GM12874 (cell line): ENCODE measurements at regions not wholly inside any gene's neighbourhood (a gene's known extent, or its start where the extent isn't known, plus 50 kb on each side); places are given as distances from the start of the nearest gene placed in this dataset.

ENCODE experiments used
- TF ChIP-seq, protein P1 (sequence below): IDR thresholded peaks from 2 replicates; pipeline ENCODE4 v1.5.1; 2011; ENCODE audit warnings: low read depth, mild to moderate bottlenecking, control low read depth, low read length, moderate library complexity; ENCODE audit not compliant: insufficient read depth

DNA sequence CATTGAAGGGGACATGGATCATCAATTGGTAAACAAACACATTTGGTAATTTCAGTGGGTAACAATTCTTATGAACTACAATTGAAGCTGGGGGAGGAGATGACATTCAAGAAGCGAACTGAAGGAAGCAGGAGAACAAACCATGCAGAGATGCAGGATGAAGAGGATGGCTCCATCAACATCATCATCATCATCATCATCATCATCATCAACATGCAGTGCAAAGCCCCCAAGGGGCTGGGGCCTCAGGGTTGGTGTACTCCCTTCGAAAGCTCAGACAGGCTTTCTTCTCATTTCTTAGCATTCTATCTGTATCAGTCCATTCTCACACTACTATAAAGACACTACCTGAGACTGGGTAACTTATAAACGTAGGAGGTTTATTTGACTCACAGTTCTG lies 105.8 kb downstream of the DUSP10 start:
- TF ChIP-seq, protein P1, sequence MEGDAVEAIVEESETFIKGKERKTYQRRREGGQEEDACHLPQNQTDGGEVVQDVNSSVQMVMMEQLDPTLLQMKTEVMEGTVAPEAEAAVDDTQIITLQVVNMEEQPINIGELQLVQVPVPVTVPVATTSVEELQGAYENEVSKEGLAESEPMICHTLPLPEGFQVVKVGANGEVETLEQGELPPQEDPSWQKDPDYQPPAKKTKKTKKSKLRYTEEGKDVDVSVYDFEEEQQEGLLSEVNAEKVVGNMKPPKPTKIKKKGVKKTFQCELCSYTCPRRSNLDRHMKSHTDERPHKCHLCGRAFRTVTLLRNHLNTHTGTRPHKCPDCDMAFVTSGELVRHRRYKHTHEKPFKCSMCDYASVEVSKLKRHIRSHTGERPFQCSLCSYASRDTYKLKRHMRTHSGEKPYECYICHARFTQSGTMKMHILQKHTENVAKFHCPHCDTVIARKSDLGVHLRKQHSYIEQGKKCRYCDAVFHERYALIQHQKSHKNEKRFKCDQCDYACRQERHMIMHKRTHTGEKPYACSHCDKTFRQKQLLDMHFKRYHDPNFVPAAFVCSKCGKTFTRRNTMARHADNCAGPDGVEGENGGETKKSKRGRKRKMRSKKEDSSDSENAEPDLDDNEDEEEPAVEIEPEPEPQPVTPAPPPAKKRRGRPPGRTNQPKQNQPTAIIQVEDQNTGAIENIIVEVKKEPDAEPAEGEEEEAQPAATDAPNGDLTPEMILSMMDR = no peak

DNA sequence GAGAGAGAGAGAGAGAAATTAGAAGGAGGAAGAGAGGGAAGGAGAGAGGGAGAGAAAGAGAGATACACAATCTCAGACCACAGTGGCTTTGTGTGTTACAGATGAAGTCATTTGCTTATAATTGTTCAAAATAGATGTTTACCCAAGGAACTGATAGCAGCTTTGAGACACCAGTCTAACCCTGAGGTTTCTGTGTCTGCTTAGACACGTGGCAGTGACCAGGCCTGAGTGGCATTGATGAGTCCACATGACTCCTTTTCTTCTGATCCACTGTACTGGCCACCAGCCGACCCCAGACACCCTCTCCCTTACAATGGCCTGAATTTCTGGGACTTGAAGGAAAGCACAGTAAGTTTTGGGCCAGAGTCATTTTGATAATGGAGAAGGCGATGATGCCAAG lies 104.9 kb downstream of the DUSP10 start:
- TF ChIP-seq, protein P1 = no peak

DNA sequence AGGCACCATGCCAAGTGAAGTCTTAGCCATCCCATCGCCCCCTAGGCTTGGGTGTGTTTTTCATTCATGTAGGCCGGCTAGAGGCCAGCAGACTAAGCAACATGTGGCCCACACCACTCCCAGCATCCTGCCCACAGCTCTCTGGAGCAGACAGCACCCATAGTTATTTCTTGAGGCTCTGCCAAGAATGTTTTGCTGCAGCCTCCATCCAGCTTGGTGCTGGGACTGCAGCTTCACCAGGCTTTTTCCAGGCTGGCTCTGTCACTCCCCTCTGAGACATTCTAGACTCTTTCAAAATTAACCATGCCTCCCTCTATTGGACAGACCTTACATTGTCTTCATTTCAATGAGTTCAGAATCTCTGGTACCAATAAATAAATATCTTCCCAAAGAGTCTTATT lies 104.2 kb downstream of the DUSP10 start:
- TF ChIP-seq, protein P1 = no peak

DNA sequence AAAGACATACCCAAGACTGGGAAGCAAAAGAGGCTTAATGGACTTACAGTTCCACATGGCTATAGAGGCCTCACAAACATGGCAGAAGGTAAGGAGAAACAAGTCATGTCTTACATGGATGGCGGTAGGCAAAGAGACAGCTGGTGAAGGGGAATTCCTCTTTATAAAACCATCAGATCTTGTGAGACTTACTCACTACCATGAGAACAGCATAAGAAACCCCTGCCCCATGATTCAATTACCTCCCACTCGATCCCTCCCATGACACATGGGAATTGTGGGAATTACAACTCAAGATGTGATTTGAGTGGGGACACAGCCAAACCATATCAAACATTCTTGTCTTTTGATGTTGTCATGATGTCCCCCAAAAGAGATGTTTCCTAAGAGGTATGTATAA lies 103.3 kb downstream of the DUSP10 start:
- TF ChIP-seq, protein P1 = no peak

DNA sequence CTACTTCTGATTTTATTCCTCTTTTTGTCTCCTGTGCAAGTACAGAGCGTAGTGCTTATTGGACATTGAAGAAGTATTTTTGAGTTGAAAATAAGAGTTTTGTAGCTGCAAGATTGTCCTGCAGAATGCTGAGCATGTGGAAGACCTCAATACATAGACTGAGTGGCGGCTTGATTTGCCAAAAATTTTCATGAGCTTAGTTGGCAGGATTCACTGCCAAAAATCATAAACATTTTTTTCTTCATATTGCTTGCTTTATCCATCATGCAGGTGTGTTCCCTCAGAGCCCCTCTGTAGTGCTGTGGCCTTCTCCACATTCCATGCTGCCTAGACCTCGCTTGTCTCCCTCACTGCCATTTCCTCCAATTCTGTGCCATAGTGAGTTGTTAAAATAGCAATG lies 100.1 kb downstream of the DUSP10 start:
- TF ChIP-seq, protein P1 = no peak

DNA sequence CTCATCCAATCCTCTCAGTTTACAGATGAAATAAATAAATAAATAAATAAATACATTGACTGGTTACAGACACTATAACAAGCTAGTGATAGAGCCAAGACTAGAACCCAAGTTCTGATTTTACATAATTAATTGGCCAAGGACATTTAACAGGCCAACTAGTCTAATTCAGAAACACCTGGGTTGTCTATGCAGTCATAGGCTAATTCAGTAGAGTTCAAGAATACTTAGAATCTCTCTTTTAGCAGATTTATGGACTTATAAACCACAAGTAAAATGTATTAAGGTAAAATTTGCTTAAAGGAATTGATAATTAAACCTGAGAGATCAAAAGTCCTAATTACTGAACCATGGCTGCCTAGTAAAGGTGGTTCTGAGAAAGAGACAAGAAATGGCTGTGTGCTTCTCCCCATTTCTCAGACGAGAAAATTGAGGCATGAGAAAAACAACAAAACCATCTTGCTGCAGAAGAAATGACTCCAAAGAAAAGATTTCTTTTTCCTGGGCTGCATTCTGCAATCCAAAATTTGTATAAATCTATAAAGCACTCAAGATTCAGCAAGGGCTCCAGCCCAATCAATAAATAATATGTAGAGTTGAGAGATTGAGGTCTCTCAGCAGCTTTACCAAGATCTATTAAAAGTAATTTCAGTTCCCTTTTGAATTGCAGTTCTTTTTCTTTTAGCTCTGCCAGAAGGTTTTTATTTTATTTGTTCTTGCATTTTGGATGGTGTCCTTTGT lies 98.3 kb downstream of the DUSP10 start:
- TF ChIP-seq, protein P1 = no peak

DNA sequence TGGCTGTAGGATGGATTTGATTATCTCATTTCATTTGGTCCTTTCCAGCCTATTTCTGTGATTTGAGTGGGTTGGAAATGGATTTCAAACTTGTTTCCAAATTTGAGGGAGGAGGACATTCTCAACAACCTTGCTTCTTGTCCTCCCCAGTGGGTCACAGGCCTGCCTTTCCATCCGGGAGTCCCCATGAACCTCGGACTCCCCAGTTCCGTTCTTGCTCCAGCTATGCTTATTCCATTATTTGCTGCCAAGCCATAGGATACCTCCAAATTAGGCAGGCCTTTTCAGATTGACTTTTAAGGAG lies 97.8 kb downstream of the DUSP10 start:
- TF ChIP-seq, protein P1 = no peak
